AG04449 (cell line): ENCODE measurements at regions not wholly inside any gene's neighbourhood (a gene's known extent, or its start where the extent isn't known, plus 50 kb on each side); places are given as distances from the start of the nearest gene placed in this dataset.

ENCODE experiments used
- CTCF ChIA-PET: fragments of 350-600 bp; formaldehyde crosslinking; extraction: SDS; loops from one replicate; lab custom pipeline; 2021; ENCODE audit warnings: antibody characterized with exemption; lab: Yijun Ruan, JAX
- POLR2A ChIA-PET: fragments of 400-600, 350-600 bp; formaldehyde crosslinking; extraction: SDS; loops from one replicate; lab custom pipeline; 2020; ENCODE audit warnings: antibody characterized with exemption, inconsistent platforms; lab: Yijun Ruan, JAX
- DNase-seq: peaks from one replicate; pipeline ENCODE4 v3.0.0-alpha.2; 2010; ENCODE audit warnings: low read depth, low spot score
- H3K4me3 ChIP-seq: 2 replicates; pipeline ENCODE4 v1.5.1; 2011; ENCODE audit warnings: low read depth, mild to moderate bottlenecking, control low read depth, low read length
- TF ChIP-seq, protein P1 (sequence below): IDR thresholded peaks from one replicate; pipeline ENCODE4 v1.5.1; 2011; ENCODE audit warnings: mild to moderate bottlenecking, moderate library complexity, low read length, control low read depth, inconsistent platforms; ENCODE audit not compliant: insufficient read depth; ENCODE audit errors: missing control alignments

- CTCF ChIA-PET, result interaction anchor here (0.8 to 1.9 kb wide), 7 partner anchors 10 to 255 kb away, joined by 3 to 5 read pairs (median 3); no protein-coding TSS in a partner anchor
- DNase-seq, result no peak
- TF ChIP-seq, protein P1, sequence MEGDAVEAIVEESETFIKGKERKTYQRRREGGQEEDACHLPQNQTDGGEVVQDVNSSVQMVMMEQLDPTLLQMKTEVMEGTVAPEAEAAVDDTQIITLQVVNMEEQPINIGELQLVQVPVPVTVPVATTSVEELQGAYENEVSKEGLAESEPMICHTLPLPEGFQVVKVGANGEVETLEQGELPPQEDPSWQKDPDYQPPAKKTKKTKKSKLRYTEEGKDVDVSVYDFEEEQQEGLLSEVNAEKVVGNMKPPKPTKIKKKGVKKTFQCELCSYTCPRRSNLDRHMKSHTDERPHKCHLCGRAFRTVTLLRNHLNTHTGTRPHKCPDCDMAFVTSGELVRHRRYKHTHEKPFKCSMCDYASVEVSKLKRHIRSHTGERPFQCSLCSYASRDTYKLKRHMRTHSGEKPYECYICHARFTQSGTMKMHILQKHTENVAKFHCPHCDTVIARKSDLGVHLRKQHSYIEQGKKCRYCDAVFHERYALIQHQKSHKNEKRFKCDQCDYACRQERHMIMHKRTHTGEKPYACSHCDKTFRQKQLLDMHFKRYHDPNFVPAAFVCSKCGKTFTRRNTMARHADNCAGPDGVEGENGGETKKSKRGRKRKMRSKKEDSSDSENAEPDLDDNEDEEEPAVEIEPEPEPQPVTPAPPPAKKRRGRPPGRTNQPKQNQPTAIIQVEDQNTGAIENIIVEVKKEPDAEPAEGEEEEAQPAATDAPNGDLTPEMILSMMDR, result no peak
- H3K4me3 ChIP-seq, result no peak overlapping the region
- POLR2A ChIA-PET, result interaction anchor here (0.7 to 1.7 kb wide), 2 partner anchors 9 to 278 kb away, joined by 3 to 5 read pairs; no protein-coding TSS in a partner anchor
Observed at GRCh38 chr1:172949096-172949495, 101.6 kb downstream of the TNFSF18 start.

GRCh38 chr1:172950528-172950927 is 100.2 kb downstream of the TNFSF18 start:
- ChIA-PET CTCF (interaction anchor here (1.0 to 1.9 kb wide), 2 partner anchors 205 to 251 kb away, joined by 3 to 5 read pairs; no protein-coding TSS in a partner anchor), POLR2A (interaction anchor here (0.7 to 1.1 kb wide), 3 partner anchors 9 to 128 kb away, joined by 3 to 5 read pairs (median 4); no protein-coding TSS in a partner anchor)
- H3K4me3 ChIP-seq, result no peak overlapping the region
- TF ChIP-seq, protein P1, result no peak
- DNase-seq, result no peak

DNA sequence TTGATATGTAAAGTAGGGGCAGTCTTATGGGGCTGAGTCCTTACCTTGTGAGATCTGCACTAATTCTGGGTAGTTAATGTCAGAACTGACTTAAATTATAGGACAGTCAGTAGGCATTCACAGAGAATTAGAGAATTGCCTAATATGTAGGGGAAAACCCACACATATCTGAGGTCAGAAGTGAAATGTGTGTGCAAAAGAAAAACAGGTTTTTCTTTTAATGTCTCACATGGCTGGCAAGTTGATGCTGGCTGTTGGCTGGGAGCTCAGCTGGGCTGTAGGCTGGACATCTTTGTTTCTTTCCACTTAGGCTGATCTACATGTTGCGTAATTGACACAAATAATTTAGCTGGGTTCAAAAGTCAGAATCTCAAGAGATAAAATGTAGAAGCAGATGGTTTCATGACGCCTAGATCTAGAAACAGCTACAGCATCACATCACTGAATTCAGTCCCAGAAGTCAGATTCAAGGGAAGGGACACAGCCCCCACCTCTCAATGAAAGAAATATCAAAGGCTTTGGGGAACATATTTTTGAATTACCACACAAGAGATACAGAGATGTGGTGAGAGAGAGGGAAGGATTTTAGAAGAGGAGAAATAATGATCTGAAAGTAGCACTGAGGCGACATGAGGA is 98.9 kb downstream of the TNFSF18 start:
- ChIA-PET POLR2A (interaction anchor here (0.6 kb wide), 1 partner anchor 42 kb away, joined by 3 read pairs; no protein-coding TSS in a partner anchor), CTCF (no interaction called here)
- H3K4me3 ChIP-seq, result no peak overlapping the region
- no peak for DNase-seq
- TF ChIP-seq, protein P1, result no peak

- POLR2A ChIA-PET, result interaction anchor here (0.6 kb wide), 1 partner anchor 43 kb away, joined by 3 read pairs; no protein-coding TSS in a partner anchor
- CTCF ChIA-PET, result no interaction called here
- no peak for DNase-seq
- H3K4me3 ChIP-seq, result no peak overlapping the region
- TF ChIP-seq, protein P1, result no peak
Observed at GRCh38 chr1:172952516-172952915, 98.2 kb downstream of the TNFSF18 start.

- ChIA-PET POLR2A (interaction anchor here (0.8 to 2.6 kb wide), 8 partner anchors 14 to 52 kb away, joined by 3 to 13 read pairs (median 3); no protein-coding TSS in a partner anchor), CTCF (interaction anchor here (0.9 to 4.0 kb wide), 5 partner anchors 11 to 248 kb away, joined by 3 to 15 read pairs (median 13); no protein-coding TSS in a partner anchor)
- no peak for DNase-seq
- TF ChIP-seq, protein P1, result no peak
- no peak overlapping the region for H3K4me3 ChIP-seq
Observed at GRCh38 chr1:172954476-172955150, 96.1 kb downstream of the TNFSF18 start.
